ENCODE measurements at regions not wholly inside any gene's neighbourhood (a gene's known extent, or its start where the extent isn't known, plus 50 kb on each side); places are given as distances from the start of the nearest gene placed in this dataset.

DNA sequence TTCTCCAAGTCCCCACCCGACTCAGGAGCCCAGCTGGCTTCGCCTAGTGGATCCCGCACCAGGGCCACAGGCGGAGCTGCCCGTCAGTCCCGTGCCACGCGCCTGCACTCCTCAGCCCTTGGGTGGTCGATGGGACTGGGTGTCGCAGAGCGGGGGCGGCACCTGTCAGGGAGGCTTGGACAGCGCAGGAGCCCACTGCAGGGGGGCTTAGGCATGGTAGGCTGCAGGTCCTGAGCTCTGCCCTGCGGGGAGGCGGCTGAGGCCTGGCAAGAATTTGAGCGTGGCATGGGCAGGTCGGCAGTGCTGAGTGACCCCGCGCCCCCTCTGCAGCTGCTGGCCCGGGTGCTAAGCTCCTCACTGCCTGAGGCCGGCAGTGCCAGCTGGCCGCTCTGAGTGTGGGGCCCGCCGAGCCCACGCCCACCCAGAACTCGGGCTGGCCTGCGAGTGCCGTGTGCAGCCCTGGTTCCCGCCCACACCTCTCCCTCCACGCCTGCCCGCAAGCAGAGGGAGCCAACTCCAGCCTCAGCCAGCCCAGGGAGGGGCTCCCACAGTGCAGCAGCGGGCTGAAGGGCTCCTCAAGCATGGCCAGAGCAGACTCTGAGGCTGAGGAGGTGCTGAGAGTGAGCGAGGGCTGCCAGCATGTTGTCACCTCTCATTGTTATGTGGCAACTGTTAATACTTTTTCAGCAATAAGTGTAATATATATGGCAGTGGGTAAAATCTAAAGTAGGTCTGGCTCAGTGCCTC is 548.4 kb upstream of the BRINP3 start:
- Histone ChIP-seq H3K27ac (ENCODE audit: poor library complexity, severe bottlenecking) (no peak overlapping the region), H3K27me3 (ENCODE audit: insufficient read depth, poor library complexity, severe bottlenecking) (no peaks in the 10 kb centered on the region), H3K4me1 (ENCODE audit: insufficient read depth, poor library complexity, severe bottlenecking) (peaks cover 25% of the 10 kb centered on the region), H3K36me3 (ENCODE audit: low read depth) (peaks cover 5% of the 10 kb centered on the region; the same call in 1 of the 2 replicates), H3K4me3 (ENCODE audit: severe bottlenecking) (no peak overlapping the region), H3K9me3 (ENCODE audit: severe bottlenecking) (no peaks in the 10 kb centered on the region)
- no peak for ATAC-seq (ENCODE audit: low read depth)
- DNase-seq (ENCODE audit: low spot score) = no peak
- no peak for TF ChIP-seq CTCF (IDR thresholded peaks at IDR 0.05; ENCODE audit: poor library complexity, severe bottlenecking)

DNA sequence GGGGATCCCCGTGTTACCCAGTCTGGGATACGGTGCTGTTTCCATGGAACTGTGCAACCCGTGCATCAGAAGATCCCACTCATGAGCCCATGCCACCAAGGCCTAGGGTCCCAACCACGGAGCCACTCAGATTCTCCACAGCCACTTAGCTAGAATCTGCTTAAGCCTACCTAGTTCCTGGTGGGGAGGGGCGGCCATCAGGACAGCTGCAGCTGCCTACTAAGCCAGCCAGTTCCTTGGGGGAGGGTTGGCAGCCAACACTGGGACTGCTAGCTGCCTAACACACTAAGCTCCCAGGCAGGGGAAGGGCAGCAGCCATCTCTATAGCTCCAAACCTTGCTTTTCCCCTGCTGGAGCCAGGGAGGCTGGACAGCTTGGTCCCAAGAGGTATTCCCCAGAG is 549.2 kb upstream of the BRINP3 start:
- ATAC-seq (ENCODE audit: low read depth) = no peak
- H3K27ac ChIP-seq (ENCODE audit: poor library complexity, severe bottlenecking) = no peak overlapping the region

DNA sequence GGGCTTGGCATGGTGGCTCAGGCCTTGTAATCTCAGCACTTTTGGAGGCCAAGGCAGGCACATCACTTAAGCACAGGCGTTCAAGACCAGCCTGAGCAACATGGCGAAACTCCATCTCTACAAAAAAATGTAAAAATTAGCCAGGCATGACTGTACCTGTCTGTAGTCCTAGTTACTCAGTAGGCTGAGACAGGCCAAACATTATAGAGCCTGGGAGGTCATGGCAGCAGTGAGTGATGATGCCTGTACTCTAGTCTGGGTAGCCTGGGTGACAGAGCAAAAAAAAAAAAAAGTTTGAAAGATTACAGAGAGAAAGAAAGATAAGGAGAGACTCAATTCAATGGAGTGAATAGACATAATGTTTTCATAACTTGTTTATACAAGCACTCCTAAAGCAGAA is 556.5 kb upstream of the BRINP3 start:
- TF ChIP-seq CTCF (IDR thresholded peaks at IDR 0.05; ENCODE audit: poor library complexity, severe bottlenecking) = no peak
- DNase-seq (ENCODE audit: low spot score) (no peak), ATAC-seq (ENCODE audit: low read depth) (peak; percentile 55; the same call in 2 of the 3 replicates)
- Histone ChIP-seq H3K4me3 (ENCODE audit: severe bottlenecking) (no peak overlapping the region), H3K9me3 (ENCODE audit: severe bottlenecking) (no peaks in the 10 kb centered on the region), H3K36me3 (ENCODE audit: low read depth) (no peaks in the 10 kb centered on the region), H3K27me3 (ENCODE audit: insufficient read depth, poor library complexity, severe bottlenecking) (no peaks in the 10 kb centered on the region), H3K27ac (ENCODE audit: poor library complexity, severe bottlenecking) (no peak overlapping the region), H3K4me1 (ENCODE audit: insufficient read depth, poor library complexity, severe bottlenecking) (no peaks in the 10 kb centered on the region)

More for the DNA sequence above, 549.2 kb upstream of the BRINP3 start:
- TF ChIP-seq CTCF (IDR thresholded peaks at IDR 0.05; ENCODE audit: poor library complexity, severe bottlenecking) = no peak
- Histone ChIP-seq H3K4me1 (ENCODE audit: insufficient read depth, poor library complexity, severe bottlenecking) (peaks cover 17% of the 10 kb centered on the region), H3K9me3 (ENCODE audit: severe bottlenecking) (no peaks in the 10 kb centered on the region), H3K27me3 (ENCODE audit: insufficient read depth, poor library complexity, severe bottlenecking) (no peaks in the 10 kb centered on the region), H3K36me3 (ENCODE audit: low read depth) (peaks cover 5% of the 10 kb centered on the region; the same call in 1 of the 2 replicates), H3K4me3 (ENCODE audit: severe bottlenecking) (no peak overlapping the region)
- no peak for DNase-seq (ENCODE audit: low spot score)

- Histone ChIP-seq H3K36me3 (ENCODE audit: low read depth) (no peaks in the 10 kb centered on the region), H3K27me3 (ENCODE audit: insufficient read depth, poor library complexity, severe bottlenecking) (peaks cover 13% of the 10 kb centered on the region), H3K9me3 (ENCODE audit: severe bottlenecking) (no peaks in the 10 kb centered on the region), H3K4me3 (ENCODE audit: severe bottlenecking) (no peak overlapping the region), H3K27ac (ENCODE audit: poor library complexity, severe bottlenecking) (no peak overlapping the region), H3K4me1 (ENCODE audit: insufficient read depth, poor library complexity, severe bottlenecking) (no peaks in the 10 kb centered on the region)
- no peak for DNase-seq (ENCODE audit: low spot score)
- ATAC-seq (ENCODE audit: low read depth) = no peak
- TF ChIP-seq CTCF (IDR thresholded peaks at IDR 0.05; ENCODE audit: poor library complexity, severe bottlenecking) = no peak
These were observed 565.4 kb upstream of the BRINP3 start for GRCh38 chr1:191043066-191043465.

DNA sequence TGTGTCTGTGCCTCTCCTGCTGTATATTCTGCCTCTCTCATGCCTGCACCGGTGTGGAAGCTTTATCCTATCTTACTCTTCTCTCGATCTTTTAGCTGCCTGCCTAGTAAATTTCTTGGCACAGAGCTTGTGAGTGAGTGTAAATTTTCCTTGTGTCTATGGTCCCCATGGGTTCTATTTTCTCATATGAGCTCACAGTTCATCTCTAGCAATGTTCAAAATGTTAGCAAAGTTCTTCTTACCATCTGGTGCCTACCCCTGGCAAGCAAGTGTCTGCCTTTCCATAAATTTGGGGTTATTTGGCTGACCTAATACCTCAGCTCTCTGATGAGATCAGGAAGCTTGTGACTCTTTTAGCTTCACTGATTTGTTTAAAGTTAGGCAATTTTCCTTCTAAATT is 572.1 kb upstream of the BRINP3 start:
- no peak overlapping the region for H3K4me3 ChIP-seq (ENCODE audit: severe bottlenecking)
- H3K4me1 ChIP-seq (ENCODE audit: insufficient read depth, poor library complexity, severe bottlenecking) = no peaks in the 10 kb centered on the region
- TF ChIP-seq CTCF (IDR thresholded peaks at IDR 0.05; ENCODE audit: poor library complexity, severe bottlenecking) = no peak
- peaks cover 1% of the 10 kb centered on the region for H3K9me3 ChIP-seq (ENCODE audit: severe bottlenecking)
- no peaks in the 10 kb centered on the region for H3K36me3 ChIP-seq (ENCODE audit: low read depth)
- peaks cover 6% of the 10 kb centered on the region for H3K27me3 ChIP-seq (ENCODE audit: insufficient read depth, poor library complexity, severe bottlenecking)
- ATAC-seq (ENCODE audit: low read depth) (no peak), DNase-seq (ENCODE audit: low spot score) (no peak)
- no peak overlapping the region for H3K27ac ChIP-seq (ENCODE audit: poor library complexity, severe bottlenecking)
